WI38 (cell line): ENCODE measurements at regions not wholly inside any gene's neighbourhood (a gene's known extent, or its start where the extent isn't known, plus 50 kb on each side); places are given as distances from the start of the nearest gene placed in this dataset.

Source experiments
- H3K4me3 ChIP-seq: 2 replicates; pipeline ENCODE4 v1.5.1; 2011; ENCODE audit warnings: low read depth, mild to moderate bottlenecking, control low read depth, low read length
- TF ChIP-seq, protein P1 (sequence below): IDR thresholded peaks from 2 replicates; pipeline ENCODE4 v1.5.1; 2012; ENCODE audit warnings: low read depth, mild to moderate bottlenecking, control low read depth, low read length

DNA sequence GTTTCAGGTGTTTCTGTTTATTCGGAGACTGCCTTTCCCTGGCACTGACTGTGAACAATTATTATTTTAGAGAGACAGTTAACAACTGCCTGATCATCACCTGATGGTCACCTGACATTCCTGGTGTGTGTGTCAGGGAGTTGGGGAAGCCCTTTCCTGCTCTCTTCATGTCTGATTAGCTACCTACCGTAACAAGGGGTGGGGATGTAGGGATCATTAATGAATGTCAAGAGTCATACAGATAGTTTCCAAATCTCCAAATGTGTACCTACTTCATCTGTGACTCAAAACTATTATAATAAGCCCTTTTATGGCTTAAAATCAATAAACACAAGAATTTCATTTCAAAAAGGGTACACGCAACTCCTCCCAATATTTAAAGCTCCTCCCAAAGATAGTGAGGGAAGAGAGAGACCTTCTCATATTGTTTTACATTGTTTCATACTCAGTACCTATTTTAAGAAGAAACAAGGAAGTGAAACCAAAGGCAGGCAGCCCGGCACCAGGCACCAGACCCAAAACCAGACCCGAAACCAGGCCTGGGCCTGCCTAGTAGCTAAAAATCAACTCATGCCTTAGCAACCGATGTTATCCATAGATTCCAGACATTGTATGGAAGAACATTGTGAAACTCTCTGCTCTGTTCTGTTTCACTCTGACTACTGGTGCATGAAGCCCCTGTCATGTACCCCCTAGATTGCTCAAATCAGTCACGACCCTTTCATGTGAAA is 844.9 kb upstream of the ALCAM start:
- H3K4me3 ChIP-seq: no peak overlapping the region
- TF ChIP-seq, protein P1, sequence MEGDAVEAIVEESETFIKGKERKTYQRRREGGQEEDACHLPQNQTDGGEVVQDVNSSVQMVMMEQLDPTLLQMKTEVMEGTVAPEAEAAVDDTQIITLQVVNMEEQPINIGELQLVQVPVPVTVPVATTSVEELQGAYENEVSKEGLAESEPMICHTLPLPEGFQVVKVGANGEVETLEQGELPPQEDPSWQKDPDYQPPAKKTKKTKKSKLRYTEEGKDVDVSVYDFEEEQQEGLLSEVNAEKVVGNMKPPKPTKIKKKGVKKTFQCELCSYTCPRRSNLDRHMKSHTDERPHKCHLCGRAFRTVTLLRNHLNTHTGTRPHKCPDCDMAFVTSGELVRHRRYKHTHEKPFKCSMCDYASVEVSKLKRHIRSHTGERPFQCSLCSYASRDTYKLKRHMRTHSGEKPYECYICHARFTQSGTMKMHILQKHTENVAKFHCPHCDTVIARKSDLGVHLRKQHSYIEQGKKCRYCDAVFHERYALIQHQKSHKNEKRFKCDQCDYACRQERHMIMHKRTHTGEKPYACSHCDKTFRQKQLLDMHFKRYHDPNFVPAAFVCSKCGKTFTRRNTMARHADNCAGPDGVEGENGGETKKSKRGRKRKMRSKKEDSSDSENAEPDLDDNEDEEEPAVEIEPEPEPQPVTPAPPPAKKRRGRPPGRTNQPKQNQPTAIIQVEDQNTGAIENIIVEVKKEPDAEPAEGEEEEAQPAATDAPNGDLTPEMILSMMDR: no peak

DNA sequence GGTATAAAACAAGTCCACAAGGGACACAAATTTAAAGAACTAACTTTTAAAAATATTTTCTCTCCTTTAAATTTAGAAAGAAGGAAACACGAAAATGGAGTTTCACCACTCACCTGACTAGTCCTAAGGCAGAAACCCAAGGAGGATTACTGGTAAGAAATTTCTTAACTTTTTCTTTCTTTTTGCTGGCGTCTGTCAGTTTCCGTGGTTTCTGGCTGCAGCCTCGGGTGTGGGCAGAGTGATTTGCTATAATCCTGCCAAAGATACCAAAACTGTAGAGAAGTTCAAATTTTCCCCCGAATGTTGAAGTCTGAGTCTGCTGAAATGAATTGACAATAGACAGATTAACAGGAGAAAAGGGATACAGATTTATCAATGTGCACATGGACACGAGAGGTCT is 843.6 kb upstream of the ALCAM start:
- H3K4me3 ChIP-seq: no peak overlapping the region
- TF ChIP-seq, protein P1: no peak

DNA sequence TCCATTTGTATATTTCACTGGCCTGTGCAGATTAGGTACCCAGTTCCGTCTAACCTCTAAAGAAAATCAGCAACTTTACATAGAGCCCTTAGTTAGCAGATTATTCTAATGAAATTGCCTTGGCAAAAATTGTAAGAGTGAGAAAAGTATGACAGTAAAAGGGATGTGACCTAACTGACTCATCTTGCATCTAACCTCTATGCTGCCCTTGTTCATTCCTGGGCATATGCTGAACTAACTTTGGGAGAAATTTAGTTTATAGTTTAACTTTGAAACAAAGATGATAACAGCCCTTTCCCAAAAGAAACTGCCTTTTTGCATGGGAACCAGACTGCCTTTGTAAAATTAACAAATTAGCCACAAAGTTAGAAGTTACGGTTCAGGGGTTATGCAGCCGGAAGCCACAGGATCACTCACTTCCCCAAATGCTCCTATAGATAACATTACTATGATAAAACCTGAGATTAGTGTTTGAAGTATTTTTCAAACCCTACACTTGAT is 839.8 kb upstream of the ALCAM start:
- TF ChIP-seq, protein P1: no peak
- no peak overlapping the region for H3K4me3 ChIP-seq

DNA sequence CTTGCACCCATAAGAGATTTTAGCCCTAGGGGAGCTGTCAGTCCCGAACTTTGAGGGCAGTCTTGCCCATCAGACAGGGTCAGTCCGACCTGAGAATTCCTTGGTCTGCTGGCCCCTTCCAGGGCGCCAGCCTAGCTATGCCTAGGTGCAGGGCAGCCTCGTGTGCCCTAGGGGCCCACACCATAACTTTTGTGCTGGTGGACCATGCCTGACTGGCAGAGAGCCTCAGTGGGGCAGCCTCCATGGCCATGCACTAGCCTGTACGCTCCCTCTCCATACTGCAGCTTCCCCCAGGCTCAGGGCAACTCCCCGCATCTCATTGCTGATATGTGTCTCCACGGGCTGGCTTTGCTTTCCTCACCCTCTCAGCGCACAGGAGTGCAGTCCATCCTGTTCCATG is 835.8 kb upstream of the ALCAM start:
- TF ChIP-seq, protein P1: no peak
- H3K4me3 ChIP-seq: no peak overlapping the region

DNA sequence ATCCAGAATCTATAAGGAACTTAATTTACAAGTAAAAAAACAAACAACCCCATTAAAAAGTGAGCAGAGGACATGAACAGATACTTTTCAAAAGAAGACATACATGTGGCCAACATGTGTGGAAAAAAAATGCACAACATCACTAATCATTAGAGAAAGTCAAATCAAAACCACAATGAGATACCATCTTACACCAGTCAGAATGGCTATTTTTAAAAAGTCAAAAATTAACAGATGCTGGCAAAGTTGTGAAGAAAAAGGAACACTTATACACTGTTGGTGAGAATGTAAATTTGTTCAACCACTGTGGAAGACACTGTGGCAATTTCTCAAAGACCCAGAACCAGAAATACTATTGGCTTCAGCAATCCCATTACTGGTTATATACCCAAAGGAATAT is 830.0 kb upstream of the ALCAM start:
- no peak overlapping the region for H3K4me3 ChIP-seq
- TF ChIP-seq, protein P1: no peak

DNA sequence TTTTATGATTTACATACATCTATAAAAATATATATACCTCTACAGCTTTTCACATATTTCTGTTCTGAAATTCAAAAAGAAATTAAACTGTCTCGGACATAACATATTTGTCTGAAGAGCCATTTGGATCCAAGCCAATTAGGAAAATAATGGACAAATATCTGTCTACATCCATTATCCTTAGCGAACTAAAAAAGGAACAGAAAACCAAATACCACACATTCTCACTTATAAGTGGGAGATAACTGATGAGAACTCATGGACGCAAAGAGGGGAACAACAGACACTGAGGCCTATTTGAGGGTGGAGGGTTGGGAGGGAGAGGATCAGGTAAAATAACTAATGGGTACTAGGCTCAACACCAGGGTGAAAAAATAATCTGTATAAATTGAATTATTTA is 829.4 kb upstream of the ALCAM start:
- TF ChIP-seq, protein P1: no peak
- no peak overlapping the region for H3K4me3 ChIP-seq

DNA sequence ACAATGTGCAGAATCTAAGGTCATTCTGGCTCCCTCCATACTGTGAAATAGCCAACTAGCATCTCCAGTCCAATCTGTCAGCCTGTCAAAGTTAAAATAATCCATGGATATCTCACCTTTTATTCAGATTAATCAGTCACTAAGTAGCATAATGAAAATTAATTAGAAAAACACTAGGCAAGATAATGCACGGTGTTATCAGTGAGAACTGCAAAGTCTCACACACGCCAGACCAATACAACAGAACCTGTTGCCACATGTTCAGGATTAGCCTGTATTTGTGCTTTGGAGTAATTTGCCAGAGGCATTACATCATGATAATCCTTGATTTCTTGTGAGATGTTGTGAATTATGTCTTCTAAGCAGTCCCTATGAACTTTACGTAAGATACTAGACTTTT is 820.4 kb upstream of the ALCAM start:
- no peak overlapping the region for H3K4me3 ChIP-seq
- TF ChIP-seq, protein P1: no peak
